PC-3 (cell line): ENCODE measurements at regions not wholly inside any gene's neighbourhood (a gene's known extent, or its start where the extent isn't known, plus 50 kb on each side); places are given as distances from the start of the nearest gene placed in this dataset.

Source experiments
- ATAC-seq: fragments of 200-7000 bp; cut with Tn5 transposase; 2 replicates; pipeline ENCODE4 v1.9.1; 2020; ENCODE audit warnings: mild to moderate bottlenecking, moderate library complexity
- BruUV-seq: library from RNA; stranded (reverse); fragments of 400-500 nt; replicated peaks from 2 replicates; lab custom pipeline; 2021; lab: Mats Ljungman, UMichigan
- CTCF ChIA-PET: fragments of 300-600 bp; sonication (Branson Sonifier 250); formaldehyde crosslinking; loops from one replicate; lab custom pipeline; 2022; ENCODE audit warnings: antibody characterized with exemption; lab: Charles Lee
- POLR2A ChIA-PET: fragments of 300-600 bp; sonication (Branson Sonifier 250); formaldehyde crosslinking; loops from one replicate; lab custom pipeline; 2022; ENCODE audit warnings: antibody characterized with exemption; ENCODE audit not compliant: unreplicated experiment; lab: Charles Lee
- DNase-seq: peaks from one replicate; pipeline ENCODE4 v3.0.0-alpha.2; 2015
- H2AFZ ChIP-seq: fragments of 300-600 bp; sonication (generic); 2 replicates; pipeline ENCODE4 v1.6.0; 2016; ENCODE audit warnings: antibody characterized with exemption, low read length
- H3F3A ChIP-seq: fragments of 300-600 bp; sonication (generic); one replicate; pipeline ENCODE4 v1.6.0; 2017; ENCODE audit warnings: antibody characterized with exemption, low read length, control low read depth, mild to moderate bottlenecking; ENCODE audit not compliant: unreplicated experiment
- H3K27ac ChIP-seq: fragments of 300-600 bp; sonication (generic); 2 replicates; pipeline ENCODE4 v1.5.1; 2016; ENCODE audit warnings: mild to moderate bottlenecking, low read length
- H3K27me3 ChIP-seq: fragments of 300-600 bp; sonication (generic); 2 replicates; pipeline ENCODE4 v1.6.1; 2016; ENCODE audit warnings: low read length, mixed read lengths
- H3K36me3 ChIP-seq: fragments of 300-600 bp; sonication (generic); 2 replicates; pipeline ENCODE4 v1.6.1; 2016; ENCODE audit warnings: low read depth, mixed run types, low read length, mixed read lengths
- H3K4me1 ChIP-seq: fragments of 300-600 bp; sonication (generic); 2 replicates; pipeline ENCODE4 v1.5.1; 2016; ENCODE audit warnings: low read length; ENCODE audit not compliant: insufficient read depth
- H3K4me2 ChIP-seq: fragments of 300-600 bp; sonication (generic); 2 replicates; pipeline ENCODE4 v1.6.0; 2016; ENCODE audit warnings: low read length
- H3K4me3 ChIP-seq: fragments of 300-600 bp; sonication (generic); 2 replicates; pipeline ENCODE4 v1.5.1; 2016; ENCODE audit warnings: mild to moderate bottlenecking, low read length, mixed read lengths
- H3K79me2 ChIP-seq: fragments of 300-600 bp; sonication (generic); 2 replicates; pipeline ENCODE4 v1.6.1; 2017; ENCODE audit warnings: low read length, mixed read lengths
- H3K9ac ChIP-seq: fragments of 300-600 bp; sonication (generic); 2 replicates; pipeline ENCODE4 v1.6.0; 2016; ENCODE audit warnings: mild to moderate bottlenecking, low read length
- H3K9me2 ChIP-seq: fragments of 300-600 bp; sonication (generic); replicated peaks from 2 replicates; pipeline ENCODE4 v1.6.1; 2016; ENCODE audit warnings: mixed run types, low read length, mixed read lengths
- H3K9me3 ChIP-seq: fragments of 300-600 bp; sonication (generic); 2 replicates; pipeline ENCODE4 v1.6.1; 2016; ENCODE audit warnings: low read length, mixed read lengths
- H4K20me1 ChIP-seq: fragments of 300-600 bp; sonication (generic); 2 replicates; pipeline ENCODE4 v1.6.1; 2016; ENCODE audit warnings: low read length, mixed read lengths
- EZH2 ChIP-seq: fragments of 300-600 bp; sonication (generic); IDR thresholded peaks from one replicate; pipeline ENCODE4 v1.6.1; 2017; ENCODE audit warnings: antibody characterized with exemption, mild to moderate bottlenecking, low read length; ENCODE audit not compliant: unreplicated experiment
- EZH2phosphoT487 ChIP-seq: fragments of 300-600 bp; sonication (generic); IDR thresholded peaks from 2 replicates; pipeline ENCODE4 v1.6.1; 2018; ENCODE audit warnings: mild to moderate bottlenecking, antibody characterized with exemption, low read length, borderline replicate concordance
- intact Hi-C: fragments of 100-400 bp; cut with micrococcal nuclease; formaldehyde crosslinking; loops from 2 replicates; pipeline ENCODE4 v1.9.0; 2023
- TF ChIP-seq, protein P1 (sequence below): fragments of 300-600 bp; sonication (generic); conservative IDR thresholded peaks from 2 replicates; pipeline ENCODE4 v1.5.1; 2017; ENCODE audit warnings: antibody characterized with exemption, low read depth, mild to moderate bottlenecking, low read length

DNA sequence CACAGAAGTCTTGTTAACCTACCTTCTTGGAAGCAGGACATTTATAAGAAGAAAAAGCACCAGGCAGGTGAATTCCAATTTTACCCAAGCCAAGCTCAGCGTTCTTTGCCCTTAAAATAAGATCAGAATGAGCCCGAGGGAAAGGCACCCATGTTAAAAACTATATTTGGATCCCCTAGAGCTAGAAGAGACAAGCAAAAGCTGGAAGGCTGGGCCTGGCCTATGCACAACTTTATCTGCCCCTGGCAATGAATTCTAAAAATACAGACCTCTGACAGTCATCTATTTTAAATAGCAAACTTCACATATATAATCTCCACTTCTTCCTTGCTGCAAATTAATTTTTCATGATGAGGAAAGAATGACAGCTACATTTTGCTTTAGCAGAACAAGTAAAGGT, 180.9 kb downstream of the FGFR2 start:
- BruUV-seq, result no TSS peak
- Histone ChIP-seq H3K9me3 (no peaks in the 10 kb centered on the region), H3K9ac (no peak overlapping the region), H3K4me3 (no peak overlapping the region), H3K79me2 (no peaks in the 10 kb centered on the region), H3K4me1 (no peaks in the 10 kb centered on the region), H3K4me2 (no peak overlapping the region), H3K9me2 (no peaks in the 10 kb centered on the region), H3K27me3 (peaks cover 16% of the 10 kb centered on the region), H3K36me3 (no peaks in the 10 kb centered on the region), H4K20me1 (no peaks in the 10 kb centered on the region), H3K27ac (no peak overlapping the region), H3F3A (no peaks in the 10 kb centered on the region), H2AFZ (no peak overlapping the region)
- DNase-seq, result no peak
- ChIA-PET POLR2A (no interaction called here), CTCF (no interaction called here)
- no peak for ATAC-seq
- intact Hi-C loops, result no loop called here
- TF ChIP-seq EZH2 (no peak), EZH2phosphoT487 (no peak)
- TF ChIP-seq, protein P1, sequence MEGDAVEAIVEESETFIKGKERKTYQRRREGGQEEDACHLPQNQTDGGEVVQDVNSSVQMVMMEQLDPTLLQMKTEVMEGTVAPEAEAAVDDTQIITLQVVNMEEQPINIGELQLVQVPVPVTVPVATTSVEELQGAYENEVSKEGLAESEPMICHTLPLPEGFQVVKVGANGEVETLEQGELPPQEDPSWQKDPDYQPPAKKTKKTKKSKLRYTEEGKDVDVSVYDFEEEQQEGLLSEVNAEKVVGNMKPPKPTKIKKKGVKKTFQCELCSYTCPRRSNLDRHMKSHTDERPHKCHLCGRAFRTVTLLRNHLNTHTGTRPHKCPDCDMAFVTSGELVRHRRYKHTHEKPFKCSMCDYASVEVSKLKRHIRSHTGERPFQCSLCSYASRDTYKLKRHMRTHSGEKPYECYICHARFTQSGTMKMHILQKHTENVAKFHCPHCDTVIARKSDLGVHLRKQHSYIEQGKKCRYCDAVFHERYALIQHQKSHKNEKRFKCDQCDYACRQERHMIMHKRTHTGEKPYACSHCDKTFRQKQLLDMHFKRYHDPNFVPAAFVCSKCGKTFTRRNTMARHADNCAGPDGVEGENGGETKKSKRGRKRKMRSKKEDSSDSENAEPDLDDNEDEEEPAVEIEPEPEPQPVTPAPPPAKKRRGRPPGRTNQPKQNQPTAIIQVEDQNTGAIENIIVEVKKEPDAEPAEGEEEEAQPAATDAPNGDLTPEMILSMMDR, result no peak

DNA sequence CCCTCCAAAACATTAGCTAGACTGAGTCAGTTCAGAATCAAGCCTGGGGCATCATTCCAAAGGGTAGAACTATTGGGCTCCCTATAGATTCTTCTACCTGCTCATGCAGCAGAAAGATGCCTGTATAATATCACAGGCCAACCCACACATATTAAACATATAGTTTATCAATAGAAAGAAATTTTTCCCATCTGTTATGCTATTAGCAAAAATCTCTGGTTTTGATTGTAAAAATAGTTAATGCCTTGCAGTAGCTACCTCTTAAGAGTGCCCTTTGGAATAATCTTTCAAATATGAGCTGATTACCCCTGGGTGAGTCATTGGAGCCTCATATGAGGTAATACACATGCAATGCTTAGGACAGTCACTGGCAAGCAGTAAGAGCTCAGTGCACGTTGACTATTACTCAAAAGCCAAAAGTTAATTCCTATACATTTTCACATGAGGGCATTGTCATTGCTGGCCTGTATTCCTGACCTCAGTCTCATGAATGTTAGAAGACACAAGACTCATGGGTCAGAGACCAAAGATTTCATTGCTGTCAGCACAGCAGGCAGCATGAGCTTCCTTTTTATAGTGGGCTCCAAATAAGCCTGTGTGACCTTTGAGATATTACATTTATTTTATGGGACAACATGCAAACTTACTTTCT, 180.0 kb downstream of the FGFR2 start:
- no peak overlapping the region for H3K9ac ChIP-seq
- no peak for ATAC-seq

DNA sequence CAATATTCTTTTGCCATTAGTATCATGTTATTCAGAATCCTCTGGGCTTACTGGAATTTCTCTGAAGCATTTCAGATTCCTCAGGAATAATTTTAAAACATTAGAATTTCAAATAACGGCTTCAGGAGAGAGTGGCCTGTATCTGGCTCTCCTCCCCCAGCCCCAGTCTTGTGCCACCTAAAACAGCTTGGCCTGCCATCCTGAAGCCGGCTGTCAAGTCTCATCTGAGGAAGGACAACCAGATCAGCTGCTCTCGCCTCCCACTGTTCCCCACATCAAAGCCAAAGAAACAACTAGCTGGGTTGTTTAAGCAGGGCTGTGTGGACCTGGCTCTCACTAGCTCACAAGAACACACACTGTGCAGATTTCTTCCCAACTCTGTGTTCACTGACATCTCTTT, 178.2 kb downstream of the FGFR2 start:
- Histone ChIP-seq H4K20me1 (no peaks in the 10 kb centered on the region), H3K79me2 (no peaks in the 10 kb centered on the region), H3K36me3 (no peaks in the 10 kb centered on the region), H3K27ac (no peak overlapping the region), H3K4me1 (no peaks in the 10 kb centered on the region), H3K9ac (no peak overlapping the region), H3K9me3 (no peaks in the 10 kb centered on the region), H3K4me2 (no peak overlapping the region), H3K9me2 (no peaks in the 10 kb centered on the region), H3K27me3 (peaks cover 23% of the 10 kb centered on the region), H3K4me3 (no peak overlapping the region), H2AFZ (no peak overlapping the region), H3F3A (no peaks in the 10 kb centered on the region)
- no peak for ATAC-seq
- TF ChIP-seq EZH2 (no peak), EZH2phosphoT487 (no peak)
- TF ChIP-seq, protein P1, result no peak
- intact Hi-C loops, result no loop called here
- ChIA-PET POLR2A (no interaction called here), CTCF (no interaction called here)
- DNase-seq, result no peak
- BruUV-seq, result no TSS peak

More for the DNA sequence above, 180.0 kb downstream of the FGFR2 start:
- no peaks in the 10 kb centered on the region for H3K9me3 ChIP-seq
- TF ChIP-seq EZH2 (no peak), EZH2phosphoT487 (no peak)
- TF ChIP-seq, protein P1, result no peak
- H3K4me1 ChIP-seq, result no peaks in the 10 kb centered on the region
- CTCF ChIA-PET, result no interaction called here
- H3K4me2 ChIP-seq, result no peak overlapping the region
- H4K20me1 ChIP-seq, result no peaks in the 10 kb centered on the region
- no peaks in the 10 kb centered on the region for H3K9me2 ChIP-seq
- H3K27ac ChIP-seq, result no peak overlapping the region
- intact Hi-C loops, result no loop called here
- H3K79me2 ChIP-seq, result no peaks in the 10 kb centered on the region
- H3F3A ChIP-seq, result no peaks in the 10 kb centered on the region
- no peaks in the 10 kb centered on the region for H3K36me3 ChIP-seq
- H3K4me3 ChIP-seq, result no peak overlapping the region
- peaks cover 16% of the 10 kb centered on the region for H3K27me3 ChIP-seq
- no peak overlapping the region for H2AFZ ChIP-seq
- POLR2A ChIA-PET, result no interaction called here
- BruUV-seq, result no TSS peak
- DNase-seq, result peak; percentile 6
